Colonic mucosa (tissue), 4 donors: ENCODE measurements at regions not wholly inside any gene's neighbourhood (a gene's known extent, or its start where the extent isn't known, plus 50 kb on each side); places are given as distances from the start of the nearest gene placed in this dataset.

Source experiments
- DNase-seq: peaks from one replicate; pipeline ENCODE4 v3.0.0-alpha.2; 2020
- H3K27ac ChIP-seq: fragments of 200-600 bp; one replicate; pipeline ENCODE4 v1.8.0; 2021
- H3K27me3 ChIP-seq: fragments of 200-600 bp; one replicate; pipeline ENCODE4 v1.8.0; 2021
- H3K36me3 ChIP-seq: fragments of 200-600 bp; one replicate; pipeline ENCODE4 v1.8.0; 2021
- H3K4me1 ChIP-seq: fragments of 200-600 bp; one replicate; pipeline ENCODE4 v1.8.0; 2021; ENCODE audit warnings: mild to moderate bottlenecking
- H3K4me3 ChIP-seq: fragments of 200-600 bp; one replicate; pipeline ENCODE4 v1.8.0; 2021
- H3K9ac ChIP-seq, 2 donors: one replicate each; pipeline ENCODE4 v1.7.0; 2013; ENCODE audit warnings: control low read depth in 2 of 2, low read depth in 2 of 2, low read length in 2 of 2
- H3K9me3 ChIP-seq: fragments of 200-600 bp; one replicate; pipeline ENCODE4 v1.8.0; 2021
- intact Hi-C: fragments of 100-400 bp; cut with DNase I; formaldehyde crosslinking; loops from one replicate; pipeline ENCODE4 v1.14.1; 2022
- TF ChIP-seq, protein P1 (sequence below): fragments of 200-600 bp; IDR thresholded peaks from one replicate; pipeline ENCODE4 v1.8.0; 2022; ENCODE audit warnings: antibody characterized with exemption, mild to moderate bottlenecking
- donor health status: healthy.
- donor health status: DM: no; HTN: no; CAD: no.
- donor health status: DM: no; HTN: no; CAD: no.

DNA sequence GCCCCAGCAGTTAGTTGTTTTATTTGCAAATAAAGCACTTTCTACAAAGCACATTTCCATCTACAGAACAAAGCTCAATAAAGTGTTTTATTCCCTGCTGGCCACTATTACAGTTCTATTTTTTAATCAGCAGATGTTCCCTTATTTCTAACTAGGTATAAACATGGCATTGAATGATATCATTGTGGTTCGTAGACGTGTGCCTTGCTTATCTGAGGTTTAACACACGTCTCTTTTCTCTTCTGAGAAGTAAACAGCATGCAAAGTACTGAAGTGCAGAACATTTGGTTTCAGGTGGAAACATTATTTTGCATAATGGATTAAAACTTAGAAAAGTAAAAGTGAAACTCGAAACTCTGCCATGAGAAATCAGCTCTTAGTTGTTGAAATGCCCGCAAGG is 1989.3 kb upstream of the WWC1 start:
- H3K9me3 ChIP-seq: no peaks in the 10 kb centered on the region
- TF ChIP-seq, protein P1, sequence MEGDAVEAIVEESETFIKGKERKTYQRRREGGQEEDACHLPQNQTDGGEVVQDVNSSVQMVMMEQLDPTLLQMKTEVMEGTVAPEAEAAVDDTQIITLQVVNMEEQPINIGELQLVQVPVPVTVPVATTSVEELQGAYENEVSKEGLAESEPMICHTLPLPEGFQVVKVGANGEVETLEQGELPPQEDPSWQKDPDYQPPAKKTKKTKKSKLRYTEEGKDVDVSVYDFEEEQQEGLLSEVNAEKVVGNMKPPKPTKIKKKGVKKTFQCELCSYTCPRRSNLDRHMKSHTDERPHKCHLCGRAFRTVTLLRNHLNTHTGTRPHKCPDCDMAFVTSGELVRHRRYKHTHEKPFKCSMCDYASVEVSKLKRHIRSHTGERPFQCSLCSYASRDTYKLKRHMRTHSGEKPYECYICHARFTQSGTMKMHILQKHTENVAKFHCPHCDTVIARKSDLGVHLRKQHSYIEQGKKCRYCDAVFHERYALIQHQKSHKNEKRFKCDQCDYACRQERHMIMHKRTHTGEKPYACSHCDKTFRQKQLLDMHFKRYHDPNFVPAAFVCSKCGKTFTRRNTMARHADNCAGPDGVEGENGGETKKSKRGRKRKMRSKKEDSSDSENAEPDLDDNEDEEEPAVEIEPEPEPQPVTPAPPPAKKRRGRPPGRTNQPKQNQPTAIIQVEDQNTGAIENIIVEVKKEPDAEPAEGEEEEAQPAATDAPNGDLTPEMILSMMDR: no peak

GRCh38 chr5:166317425-166317824 is 1974.0 kb upstream of the WWC1 start:
- intact Hi-C loops: no loop called here
- DNase-seq: no peak
- Histone ChIP-seq H3K9ac (no peak overlapping the region), H3K36me3 (no peaks in the 10 kb centered on the region), H3K27ac (no peak overlapping the region), H3K4me3 (no peak overlapping the region), H3K9me3 (no peaks in the 10 kb centered on the region), H3K4me1 (no peaks in the 10 kb centered on the region), H3K27me3 (no peaks in the 10 kb centered on the region)
- TF ChIP-seq, protein P1: no peak

More for the DNA sequence above, 1989.3 kb upstream of the WWC1 start:
- H3K36me3 ChIP-seq: no peaks in the 10 kb centered on the region
- no peaks in the 10 kb centered on the region for H3K4me1 ChIP-seq
- no peak overlapping the region for H3K27ac ChIP-seq
- intact Hi-C loops: no loop called here
- H3K27me3 ChIP-seq: no peaks in the 10 kb centered on the region
- DNase-seq: no peak
- H3K4me3 ChIP-seq: no peak overlapping the region
- no peak overlapping the region for H3K9ac ChIP-seq

DNA sequence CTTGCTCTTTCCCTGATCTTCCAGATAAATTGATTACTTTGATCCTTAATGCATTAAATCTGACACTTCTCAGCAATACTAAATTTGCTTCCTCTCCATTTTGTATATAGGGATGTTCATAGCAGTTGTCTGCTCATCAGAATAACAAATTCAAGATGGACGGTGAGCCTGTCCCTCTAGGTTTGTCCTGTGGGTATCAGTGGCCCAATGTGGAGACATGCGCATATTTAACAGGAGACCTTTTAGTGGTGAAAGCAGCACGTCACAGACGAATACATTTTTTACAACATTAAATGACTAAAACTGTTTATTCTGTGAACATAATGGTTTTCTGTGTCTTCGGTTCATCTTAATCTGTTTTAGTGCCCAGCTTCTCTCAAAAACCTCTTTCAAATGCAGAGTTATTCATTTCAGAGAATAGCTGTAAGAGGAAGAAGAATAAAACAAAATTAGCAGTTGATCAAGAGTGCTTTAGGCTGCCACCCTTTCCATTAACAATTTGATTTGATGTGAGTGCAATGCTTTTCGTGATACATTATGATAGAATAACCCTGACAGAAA is 1970.4 kb upstream of the WWC1 start:
- Histone ChIP-seq H3K36me3 (no peaks in the 10 kb centered on the region), H3K4me1 (no peaks in the 10 kb centered on the region), H3K27me3 (no peaks in the 10 kb centered on the region), H3K9me3 (no peaks in the 10 kb centered on the region), H3K27ac (no peak overlapping the region), H3K9ac (no peak overlapping the region), H3K4me3 (no peak overlapping the region)
- TF ChIP-seq, protein P1: no peak
- intact Hi-C loops: no loop called here
- no peak for DNase-seq

GRCh38 chr5:166324372-166324771 is 1967.1 kb upstream of the WWC1 start:
- Histone ChIP-seq H3K9me3 (no peaks in the 10 kb centered on the region), H3K27me3 (no peaks in the 10 kb centered on the region), H3K27ac (no peak overlapping the region), H3K9ac (no peak overlapping the region), H3K4me3 (no peak overlapping the region), H3K36me3 (no peaks in the 10 kb centered on the region), H3K4me1 (no peaks in the 10 kb centered on the region)
- intact Hi-C loops: no loop called here
- DNase-seq: no peak
- TF ChIP-seq, protein P1: no peak

DNA sequence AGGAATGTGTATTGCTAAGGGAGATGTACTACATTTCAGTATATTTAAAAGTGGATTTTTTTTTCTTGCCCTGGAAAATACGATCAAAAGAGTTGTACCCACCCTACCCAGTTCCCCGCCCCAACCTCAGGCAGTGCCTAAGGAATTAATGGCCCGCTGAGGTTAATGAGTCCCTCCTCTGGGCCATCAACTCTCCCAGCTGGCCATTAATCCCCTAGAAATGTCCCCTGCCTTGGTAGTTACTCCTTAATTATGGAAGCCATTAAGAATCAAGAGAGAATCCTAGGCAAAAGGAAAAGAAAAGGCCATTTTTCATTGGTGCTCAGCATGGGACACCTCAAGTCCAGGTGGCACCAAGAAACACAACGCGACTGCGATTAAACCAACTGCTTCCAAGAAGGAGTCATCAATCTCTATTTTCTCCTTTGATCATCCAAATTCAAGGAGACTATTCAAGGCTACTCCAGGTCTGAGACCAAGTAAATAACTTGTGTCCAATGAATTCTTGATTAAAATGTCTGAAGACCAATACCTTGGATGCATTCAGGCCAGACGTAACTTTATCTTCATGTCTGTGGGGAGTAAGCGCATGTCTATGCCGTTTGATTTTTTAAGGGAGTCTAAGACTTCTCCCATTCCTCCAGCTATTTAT is 1962.2 kb upstream of the WWC1 start:
- H3K36me3 ChIP-seq: no peaks in the 10 kb centered on the region
- H3K4me3 ChIP-seq: no peak overlapping the region
- no peaks in the 10 kb centered on the region for H3K4me1 ChIP-seq
- no peak overlapping the region for H3K27ac ChIP-seq
- intact Hi-C loops: no loop called here
- TF ChIP-seq, protein P1: no peak
- no peak overlapping the region for H3K9ac ChIP-seq
- H3K27me3 ChIP-seq: no peaks in the 10 kb centered on the region
- H3K9me3 ChIP-seq: no peaks in the 10 kb centered on the region
- DNase-seq: no peak
